Lung (tissue), 11 donors: ENCODE measurements at regions not wholly inside any gene's neighbourhood (a gene's known extent, or its start where the extent isn't known, plus 50 kb on each side); places are given as distances from the start of the nearest gene placed in this dataset.

Experiments used
- ATAC-seq: fragments of 200-7000 bp; cut with Tn5 transposase; one replicate; pipeline ENCODE4 v1.9.1; 2020; ENCODE audit warnings: moderate number of reproducible peaks; ENCODE audit not compliant: insufficient read depth, low FRiP score
- DNase-seq, 3 donors: peaks; one replicate each; pipeline ENCODE4 v3.0.0-alpha.2; 2013 to 2017
- H3K27ac ChIP-seq, 2 donors: one replicate each; pipeline ENCODE4 v1.5.1; 2013; ENCODE audit warnings: mild to moderate bottlenecking in 2 of 2, moderate library complexity in 2 of 2, control low read depth in 1 of 2, inconsistent platforms in 1 of 2, low read depth in 1 of 2, low read length in 1 of 2
- H3K27me3 ChIP-seq, 3 donors: one replicate each; pipeline ENCODE4 v1.5.1; 2013; ENCODE audit warnings: low read length in 2 of 3; ENCODE audit not compliant: control insufficient read depth in 3 of 3, insufficient read depth in 3 of 3
- H3K36me3 ChIP-seq, 4 donors: one replicate each; pipeline ENCODE4 v1.5.1; 2013; ENCODE audit warnings: low read length in 4 of 4, mild to moderate bottlenecking in 1 of 4, moderate library complexity in 1 of 4; ENCODE audit not compliant: control insufficient read depth in 4 of 4, insufficient read depth in 4 of 4
- H3K4me1 ChIP-seq, 5 donors: one replicate each; pipeline ENCODE4 v1.5.1; 2013; ENCODE audit warnings: low read length in 5 of 5, mild to moderate bottlenecking in 2 of 5, moderate library complexity in 1 of 5; ENCODE audit not compliant: control insufficient read depth in 5 of 5, insufficient read depth in 5 of 5
- H3K4me3 ChIP-seq: one replicate; pipeline ENCODE4 v1.5.1; 2013; ENCODE audit warnings: mild to moderate bottlenecking, control low read depth, moderate library complexity
- H3K9ac ChIP-seq, 2 donors: one replicate each; pipeline ENCODE4 v1.5.1; 2013; ENCODE audit warnings: low read length in 2 of 2, control low read depth in 1 of 2; ENCODE audit not compliant: insufficient read depth in 1 of 2
- H3K9me3 ChIP-seq, 4 donors: one replicate each; pipeline ENCODE4 v1.5.1; 2013; ENCODE audit warnings: low read length in 3 of 4, mild to moderate bottlenecking in 1 of 4, moderate library complexity in 1 of 4; ENCODE audit not compliant: control insufficient read depth in 4 of 4, insufficient read depth in 3 of 4
- CTCF ChIP-seq: IDR thresholded peaks from 2 replicates; pipeline ENCODE4 v1.5.1; 2012; ENCODE audit warnings: mild to moderate bottlenecking; ENCODE audit errors: control extremely low read depth, extremely low read depth
- WGBS, 2 donors: extraction: QIAGEN DNeasy Blood & Tissue Kit; methylation state at CpG; one replicate each; pipeline ENCODE4 v1.1.7; 2013; 5-methylcytosine and 5-hydroxymethylcytosine counted together
- donor health status: control.
- donor health status: control.
- donor health status: Bipolar disorder and iron deficiency.
- donor health status: healthy.
- donor health status: DM: yes; HTN: yes; CAD: no.

- peak; percentile 59 for ATAC-seq
- DNase-seq, result no peak
- Histone ChIP-seq H3K27me3 (peaks cover 0 to 7% (median 7%) of the 10 kb centered on the region in 3 donors), H3K36me3 (peaks cover 0 to 4% (median 1%) of the 10 kb centered on the region in 4 donors), H3K4me1 (peaks cover 0 to 3% (median 0%) of the 10 kb centered on the region in 5 donors), H3K9ac (no peak overlapping the region), H3K4me3 (no peak overlapping the region), H3K27ac (peak overlapping the region; percentile 7 to 29), H3K9me3 (no peaks in the 10 kb centered on the region)
- TF ChIP-seq CTCF, result no peak
- WGBS, 2 donors, result 15 to 34% methylated on average over 2 of the region's 2 CpGs
These were observed 52.7 kb upstream of the ZCCHC13 start for GRCh38 chrX:74251006-74251930.

GRCh38 chrX:74250574-74250973 is 53.4 kb upstream of the ZCCHC13 start:
- no peak for DNase-seq
- H3K27me3 ChIP-seq, result peaks cover 0 to 7% (median 7%) of the 10 kb centered on the region in 3 donors
- H3K9me3 ChIP-seq, result no peaks in the 10 kb centered on the region
- no peak for ATAC-seq
- no peak overlapping the region for H3K9ac ChIP-seq
- peak overlapping the region; percentile 7 to 29 for H3K27ac ChIP-seq
- peaks cover 0 to 3% (median 0%) of the 10 kb centered on the region in 5 donors for H3K4me1 ChIP-seq
- no peak for TF ChIP-seq CTCF
- peaks cover 0 to 2% (median 0%) of the 10 kb centered on the region in 4 donors for H3K36me3 ChIP-seq
- WGBS, 2 donors, result 54 to 69% methylated on average over 2 of the region's 2 CpGs
- no peak overlapping the region for H3K4me3 ChIP-seq

GRCh38 chrX:74249963-74250362 is 54.0 kb upstream of the ZCCHC13 start:
- no peak for TF ChIP-seq CTCF
- H3K9me3 ChIP-seq, result no peaks in the 10 kb centered on the region
- no peak overlapping the region for H3K4me3 ChIP-seq
- DNase-seq (no peak), ATAC-seq (no peak)
- no peak overlapping the region for H3K9ac ChIP-seq
- WGBS, 2 donors, result 47 to 74% methylated on average over 11 of the region's 11 CpGs
- peaks cover 0 to 3% (median 0%) of the 10 kb centered on the region in 5 donors for H3K4me1 ChIP-seq
- H3K36me3 ChIP-seq, result peaks cover 0 to 2% (median 0%) of the 10 kb centered on the region in 4 donors
- peaks cover 0 to 7% (median 7%) of the 10 kb centered on the region in 3 donors for H3K27me3 ChIP-seq
- H3K27ac ChIP-seq, result peak overlapping the region in 1 of 2 donors; percentile 23
